NCI-H1930 (cell line): ENCODE measurements at regions not wholly inside any gene's neighbourhood (a gene's known extent, or its start where the extent isn't known, plus 50 kb on each side); places are given as distances from the start of the nearest gene placed in this dataset.

Experiments used
- DNase-seq, 2 experiments: peaks; one replicate each; lab custom pipeline; 2025; lab: John Stamatoyannopoulos, UW

DNA sequence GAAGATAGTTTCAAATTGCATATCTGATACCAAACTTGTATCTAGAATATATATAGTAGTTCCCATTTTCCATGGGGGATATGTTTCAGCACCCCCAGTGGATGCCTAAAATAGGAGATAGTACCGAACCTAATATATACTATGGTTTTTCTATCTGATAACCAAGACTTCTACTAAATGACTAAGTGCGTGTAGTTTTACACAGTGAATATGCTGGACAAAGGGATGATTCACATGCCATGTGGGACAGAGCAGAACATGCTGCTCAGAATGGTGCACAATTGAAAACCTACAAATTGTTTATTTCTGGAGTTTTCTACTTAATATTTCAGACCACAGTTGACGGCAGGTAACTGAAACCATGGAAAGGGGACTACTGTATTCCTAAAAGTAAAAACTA, 73.4 kb upstream of the TP63 start:
- DNase-seq = no peak

DNA sequence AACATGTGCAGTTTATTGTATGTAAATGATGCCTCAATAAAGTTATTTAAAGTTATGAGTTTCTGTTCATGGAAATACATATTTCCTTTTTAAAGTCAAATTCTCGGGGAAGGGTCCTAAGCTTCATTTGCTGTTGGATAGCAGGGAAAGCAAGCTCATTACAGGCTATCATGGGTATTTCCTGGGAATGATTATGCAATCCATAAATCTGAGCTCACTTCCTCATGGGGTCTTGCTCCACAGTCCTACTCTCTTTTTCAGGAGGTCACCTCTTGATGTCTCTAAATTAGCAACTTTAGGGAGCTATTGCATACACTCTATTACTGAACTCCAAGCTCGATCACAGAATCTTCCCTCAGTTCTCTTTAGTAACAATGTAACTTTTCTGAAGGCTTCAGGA, 69.9 kb upstream of the TP63 start:
- DNase-seq = no peak

DNA sequence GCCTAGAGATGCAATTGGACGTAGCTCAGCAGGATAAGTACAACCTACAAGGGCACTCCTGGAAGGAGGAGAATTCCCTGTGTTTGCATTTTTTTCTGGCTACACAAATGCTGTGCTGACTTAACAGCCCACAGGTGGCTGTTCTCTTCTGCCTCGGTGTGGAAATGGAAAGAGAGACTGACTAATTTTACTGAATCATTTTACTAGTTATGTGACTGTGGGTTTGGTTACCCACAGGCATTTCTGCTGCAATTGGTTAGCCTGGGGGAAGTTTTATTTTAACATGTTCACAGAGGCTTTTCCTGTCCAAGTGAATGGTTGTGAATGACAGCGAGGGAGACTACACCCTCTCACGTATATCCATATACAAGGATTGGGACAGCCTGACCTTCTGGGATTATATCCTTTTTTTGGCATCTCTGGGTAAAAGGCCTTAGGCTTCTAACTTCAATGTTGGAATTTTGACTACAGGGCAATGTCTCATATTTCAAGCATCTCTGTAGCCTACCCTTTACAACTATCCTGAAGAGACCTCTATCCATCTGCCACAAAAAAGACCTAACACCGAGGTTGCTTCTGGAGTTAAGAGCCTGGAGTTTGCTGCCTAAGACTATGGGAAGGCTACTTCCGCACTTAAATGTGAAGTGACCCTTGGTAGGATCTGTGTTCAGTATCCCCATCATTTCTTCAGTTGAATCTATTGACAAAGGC, 67.2 kb upstream of the TP63 start:
- DNase-seq = no peak

DNA sequence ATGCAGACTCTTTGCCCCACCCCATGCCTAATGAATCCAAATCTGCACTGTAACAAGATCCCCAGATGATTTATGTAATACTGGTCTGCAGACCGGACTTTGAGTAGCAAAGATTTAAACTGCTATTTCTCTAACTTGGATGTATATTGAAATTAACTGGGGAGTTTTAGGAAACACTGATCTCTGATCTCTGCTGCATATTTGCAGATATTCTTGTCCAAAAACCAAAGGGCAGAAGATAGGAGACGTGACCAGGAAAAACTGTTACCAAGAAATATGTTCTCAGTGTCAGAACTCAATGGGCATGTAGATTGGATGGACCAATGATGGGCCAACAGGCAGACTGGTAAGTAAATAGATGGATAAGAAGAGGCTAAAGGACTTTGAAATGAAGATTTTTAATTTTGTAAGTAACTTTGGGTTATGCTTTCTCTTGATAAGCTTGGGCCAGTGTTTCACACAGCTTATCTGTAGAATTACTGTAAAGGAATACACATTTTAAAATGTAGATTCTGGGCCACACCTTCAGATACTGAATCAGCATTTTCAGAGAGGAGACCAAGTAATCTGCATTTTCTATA, 64.5 kb upstream of the TP63 start:
- DNase-seq = no peak

DNA sequence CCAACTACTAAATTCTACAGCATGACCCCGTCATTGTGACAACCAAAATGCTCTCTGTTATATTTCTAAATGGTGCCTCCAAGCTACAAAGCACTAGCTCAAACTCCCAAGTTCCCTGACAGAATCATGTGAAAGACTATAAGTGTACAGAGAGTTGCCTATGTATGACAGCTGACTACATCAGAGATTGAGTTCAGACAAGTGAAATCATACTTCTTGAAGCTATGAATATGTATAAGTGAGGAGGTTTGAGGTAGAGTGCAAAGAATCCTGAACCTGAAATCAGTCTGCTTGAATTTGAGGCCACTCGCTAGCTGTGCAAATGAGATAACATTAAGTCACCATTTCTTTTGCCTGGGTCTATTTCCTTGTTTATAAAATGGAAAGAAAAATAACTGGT, 63.9 kb upstream of the TP63 start:
- no peak for DNase-seq

DNA sequence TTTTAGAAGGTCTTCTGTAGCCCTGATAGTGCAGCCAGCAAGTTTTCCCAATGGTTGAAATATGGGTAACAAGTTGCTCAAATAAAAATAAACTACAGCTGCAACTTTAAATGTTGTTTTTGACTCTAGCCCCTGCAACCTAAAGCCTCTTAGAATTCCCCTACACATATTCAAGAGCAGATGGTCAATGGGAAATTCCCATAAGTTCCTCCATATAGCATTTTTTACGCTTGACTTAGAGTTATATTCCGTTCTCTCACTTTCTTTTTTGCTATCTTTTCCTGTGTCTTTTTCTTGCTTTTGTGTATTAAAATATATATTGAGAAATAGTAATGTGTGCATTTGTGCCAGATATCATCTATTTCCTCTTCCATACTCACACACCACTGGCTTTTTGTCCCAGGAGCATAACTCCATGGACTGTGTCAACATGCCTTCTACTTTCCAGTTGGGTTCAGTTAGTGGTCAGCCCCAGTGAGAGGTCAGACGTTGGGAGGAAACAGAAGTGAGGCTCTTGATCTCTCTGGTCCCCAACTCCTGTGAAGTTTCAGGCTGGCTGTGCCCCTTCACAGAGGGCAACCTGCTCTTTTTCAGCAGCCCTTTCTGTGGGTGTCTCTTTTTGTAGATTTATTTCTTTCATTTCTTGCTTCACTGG, 63.3 kb upstream of the TP63 start:
- no peak for DNase-seq

DNA sequence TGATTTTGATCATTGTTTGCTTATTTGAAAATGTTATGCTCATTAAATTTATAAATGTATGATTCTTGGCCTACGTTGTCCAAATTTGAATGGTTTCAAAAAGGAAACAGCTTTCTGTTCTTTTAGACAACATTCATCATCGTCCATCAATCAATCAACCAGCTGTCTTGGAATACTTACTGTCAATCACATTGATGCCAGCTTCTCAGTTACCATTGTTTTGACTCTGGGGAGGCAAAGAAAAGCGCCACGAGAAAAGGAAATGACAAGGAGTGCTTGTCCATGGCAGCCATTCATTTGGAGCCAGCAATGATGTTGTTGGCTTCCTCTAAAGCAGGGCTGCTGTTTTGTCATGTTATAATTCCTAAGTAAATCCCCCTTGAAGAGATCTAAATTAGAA, 62.2 kb upstream of the TP63 start:
- DNase-seq = no peak

DNA sequence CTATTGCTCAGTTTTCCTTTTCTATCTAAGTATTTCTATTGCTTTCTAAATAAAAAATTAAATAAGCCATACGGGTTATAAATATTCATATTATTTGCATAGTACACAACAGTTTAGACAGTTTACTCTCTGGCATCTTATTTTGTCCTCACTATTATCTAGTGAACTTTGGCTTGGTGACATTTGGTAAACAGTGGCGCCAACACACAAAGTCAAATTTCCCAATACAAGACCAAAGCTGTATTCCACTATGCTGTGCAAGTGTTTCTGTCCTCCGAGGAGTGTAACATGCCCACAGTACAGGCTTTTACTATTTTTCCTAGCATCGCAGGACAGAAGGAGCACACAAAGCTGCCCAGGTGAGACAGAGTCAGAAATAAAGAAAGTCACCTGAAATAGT, 61.7 kb upstream of the TP63 start:
- DNase-seq = no peak

DNA sequence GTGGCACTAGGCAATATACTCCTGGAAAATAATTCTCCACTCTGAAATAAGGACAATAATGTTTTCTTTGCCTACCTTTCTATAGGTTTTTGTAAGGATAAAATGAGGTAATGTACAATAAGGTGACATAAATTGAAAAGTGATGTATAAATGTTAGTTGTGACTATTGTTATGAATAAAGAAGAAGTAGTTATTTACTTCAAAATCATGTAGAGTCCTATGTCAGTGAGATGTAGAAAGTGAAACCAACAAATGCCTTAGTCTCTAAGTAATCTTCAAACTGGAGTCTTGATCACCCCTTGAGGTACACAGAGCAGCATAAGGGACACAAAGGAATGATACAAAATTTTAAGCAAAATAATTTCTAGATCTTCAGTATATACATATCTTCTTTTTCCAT, 60.3 kb upstream of the TP63 start:
- no peak for DNase-seq

DNA sequence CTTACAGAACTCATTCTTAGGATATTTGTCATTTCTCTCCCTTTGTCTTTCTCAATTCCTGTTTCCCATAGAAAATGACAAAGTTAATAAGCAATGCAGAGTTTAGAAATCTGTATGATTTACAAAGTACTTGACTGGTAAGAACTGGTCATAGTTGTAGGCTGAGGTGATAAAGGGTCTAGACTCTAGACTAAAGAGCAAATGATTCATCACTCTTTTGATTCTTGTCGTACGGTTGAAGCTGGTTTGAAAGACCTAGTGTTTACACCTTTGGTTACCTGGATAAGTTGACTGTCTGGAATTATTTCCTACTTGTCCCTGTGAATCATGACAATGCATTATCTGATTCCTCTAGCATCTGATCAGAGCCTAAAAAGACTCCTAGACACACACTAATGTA, 58.9 kb upstream of the TP63 start:
- no peak for DNase-seq

DNA sequence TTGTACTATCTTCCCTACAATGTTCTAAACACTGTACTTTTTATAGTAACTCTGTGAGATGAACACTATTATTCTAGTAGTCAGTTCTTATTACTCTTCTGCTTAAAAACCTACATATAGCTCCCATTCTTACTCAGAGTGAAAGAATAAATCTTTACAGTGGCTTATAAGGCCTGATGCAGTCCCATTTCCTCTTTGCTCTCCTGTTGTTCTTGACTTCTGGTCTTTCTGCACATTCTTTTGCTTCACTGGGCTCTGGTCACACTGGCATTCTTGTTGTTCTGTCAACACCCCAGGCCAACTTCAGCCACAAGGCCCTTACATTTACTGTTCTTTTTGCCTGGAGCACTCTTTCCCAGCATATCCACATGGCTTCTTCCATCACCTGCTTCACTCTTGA, 58.2 kb upstream of the TP63 start:
- no peak for DNase-seq

DNA sequence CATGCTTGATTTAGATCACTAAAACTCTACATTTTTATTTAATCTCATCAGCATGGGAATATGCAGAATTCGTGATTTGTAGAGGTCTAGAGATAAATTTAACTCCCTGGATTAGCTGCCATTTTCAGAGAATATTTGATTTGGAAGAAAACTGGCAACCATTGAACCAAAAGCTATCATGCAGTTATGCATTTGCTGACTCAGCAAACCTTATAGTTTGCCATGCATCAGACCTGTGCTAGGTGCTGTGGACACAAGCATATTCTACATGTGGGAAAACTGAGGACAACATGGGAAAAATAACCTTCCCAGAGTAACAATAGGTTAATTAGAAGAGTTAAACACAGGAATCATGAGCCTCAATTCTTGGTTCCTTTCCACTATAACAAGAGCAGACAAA, 54.7 kb upstream of the TP63 start:
- no peak for DNase-seq

DNA sequence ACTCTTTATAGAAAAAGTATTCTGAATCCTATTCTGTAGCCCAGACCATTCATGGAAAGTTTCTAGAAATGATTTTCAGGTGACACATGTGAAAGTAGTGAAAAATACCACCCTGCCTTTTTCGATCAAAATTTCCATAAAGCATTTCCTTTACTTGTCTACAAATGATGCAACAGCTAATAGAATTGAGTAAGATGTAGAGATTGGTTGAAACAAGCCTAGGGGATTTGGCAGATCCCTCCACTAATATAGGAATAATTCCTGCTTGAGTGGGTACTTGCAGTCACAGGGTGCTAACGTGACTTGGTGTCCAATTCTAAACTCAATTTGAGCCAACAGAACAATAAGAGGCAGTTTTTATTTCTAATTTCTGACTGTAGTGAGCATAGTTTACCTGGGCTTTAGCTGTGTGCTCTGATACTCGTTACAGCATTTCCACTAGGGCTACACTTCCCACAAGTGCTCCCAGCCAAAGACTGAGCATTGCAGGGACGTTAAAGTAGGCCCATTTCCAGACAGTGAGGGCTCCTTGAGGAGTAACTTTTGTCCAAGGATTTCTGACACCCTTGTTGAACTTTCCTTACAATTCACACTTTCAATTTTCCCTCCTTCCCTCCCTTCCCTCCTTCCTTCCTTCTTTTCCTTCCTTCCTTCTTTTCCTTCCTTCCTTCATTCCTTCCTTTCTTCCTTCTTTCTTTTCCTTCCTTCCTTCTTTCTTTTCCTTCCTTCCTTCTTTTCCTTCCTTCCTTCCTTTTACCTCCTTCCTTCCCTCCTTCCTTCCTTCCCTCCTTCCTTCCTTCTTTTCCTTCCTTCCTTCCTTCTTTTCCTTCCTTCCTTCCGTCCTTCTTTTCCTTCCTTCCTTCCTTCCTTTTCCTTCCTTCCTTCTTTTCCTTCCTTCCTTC, 53.9 kb upstream of the TP63 start:
- DNase-seq = no peak

DNA sequence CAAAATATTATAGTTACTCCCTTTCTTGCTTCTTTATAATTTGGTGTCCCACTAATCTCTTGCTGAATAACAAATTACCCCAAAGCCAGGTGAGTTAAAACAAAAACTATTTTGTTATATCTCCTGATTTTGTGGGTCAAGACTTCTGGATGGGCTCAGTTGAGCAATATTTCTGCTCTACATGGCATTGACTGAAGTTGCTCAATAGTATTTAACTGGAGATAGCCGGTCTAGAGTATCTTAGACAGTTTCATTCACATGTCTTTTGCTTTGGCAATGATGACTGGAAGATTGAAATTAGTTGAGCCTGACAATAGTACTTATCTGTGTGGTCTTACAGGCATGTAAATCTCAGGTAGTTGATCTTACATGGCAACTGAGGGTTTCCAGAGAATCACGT, 51.0 kb upstream of the TP63 start:
- DNase-seq = no peak
